NB4 (cell line): ENCODE measurements at regions not wholly inside any gene's neighbourhood (a gene's known extent, or its start where the extent isn't known, plus 50 kb on each side); places are given as distances from the start of the nearest gene placed in this dataset.

ENCODE experiments used
- POLR2A ChIP-seq: IDR thresholded peaks from 2 replicates; pipeline ENCODE4 v1.6.1; 2011; ENCODE audit warnings: mild to moderate bottlenecking; ENCODE audit not compliant: insufficient read length; ENCODE audit errors: extremely low read depth
- TF ChIP-seq, protein P1 (sequence below): IDR thresholded peaks from one replicate; pipeline ENCODE4 v1.5.1; 2012; ENCODE audit warnings: low read depth, low read length
- TF ChIP-seq, protein P2 (sequence below): IDR thresholded peaks from 2 replicates; pipeline ENCODE4 v1.6.1; 2011; ENCODE audit warnings: low read depth, low read length

DNA sequence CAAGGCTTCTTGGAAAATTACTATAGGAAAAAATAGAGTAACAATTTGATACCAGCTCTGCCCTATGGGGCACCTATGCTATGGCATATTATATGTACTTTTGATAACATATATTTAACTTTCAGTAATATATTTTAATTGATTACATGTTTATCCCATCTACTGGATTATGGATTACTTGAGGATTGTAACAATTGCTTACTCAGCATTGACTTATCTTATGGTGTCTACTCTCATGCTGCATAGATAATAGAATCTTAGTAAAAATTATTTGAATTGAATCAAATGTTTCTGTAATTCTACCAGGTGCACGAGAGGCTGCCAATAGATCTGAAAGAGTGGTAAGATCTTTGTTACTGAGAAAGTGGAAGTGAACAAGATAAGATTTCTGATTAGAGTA lies 57.8 kb upstream of the CALCR start:
- TF ChIP-seq, protein P1, sequence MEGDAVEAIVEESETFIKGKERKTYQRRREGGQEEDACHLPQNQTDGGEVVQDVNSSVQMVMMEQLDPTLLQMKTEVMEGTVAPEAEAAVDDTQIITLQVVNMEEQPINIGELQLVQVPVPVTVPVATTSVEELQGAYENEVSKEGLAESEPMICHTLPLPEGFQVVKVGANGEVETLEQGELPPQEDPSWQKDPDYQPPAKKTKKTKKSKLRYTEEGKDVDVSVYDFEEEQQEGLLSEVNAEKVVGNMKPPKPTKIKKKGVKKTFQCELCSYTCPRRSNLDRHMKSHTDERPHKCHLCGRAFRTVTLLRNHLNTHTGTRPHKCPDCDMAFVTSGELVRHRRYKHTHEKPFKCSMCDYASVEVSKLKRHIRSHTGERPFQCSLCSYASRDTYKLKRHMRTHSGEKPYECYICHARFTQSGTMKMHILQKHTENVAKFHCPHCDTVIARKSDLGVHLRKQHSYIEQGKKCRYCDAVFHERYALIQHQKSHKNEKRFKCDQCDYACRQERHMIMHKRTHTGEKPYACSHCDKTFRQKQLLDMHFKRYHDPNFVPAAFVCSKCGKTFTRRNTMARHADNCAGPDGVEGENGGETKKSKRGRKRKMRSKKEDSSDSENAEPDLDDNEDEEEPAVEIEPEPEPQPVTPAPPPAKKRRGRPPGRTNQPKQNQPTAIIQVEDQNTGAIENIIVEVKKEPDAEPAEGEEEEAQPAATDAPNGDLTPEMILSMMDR = no peak
- TF ChIP-seq, protein P2, sequence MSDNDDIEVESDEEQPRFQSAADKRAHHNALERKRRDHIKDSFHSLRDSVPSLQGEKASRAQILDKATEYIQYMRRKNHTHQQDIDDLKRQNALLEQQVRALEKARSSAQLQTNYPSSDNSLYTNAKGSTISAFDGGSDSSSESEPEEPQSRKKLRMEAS = no peak
- no peak for TF ChIP-seq POLR2A
